Muscle of leg (tissue), 3 donors: ENCODE measurements at regions not wholly inside any gene's neighbourhood (a gene's known extent, or its start where the extent isn't known, plus 50 kb on each side); places are given as distances from the start of the nearest gene placed in this dataset.

Experiments used
- DNase-seq: peaks from one replicate; pipeline ENCODE4 v3.0.0; 2013
- H3K27ac ChIP-seq: one replicate; pipeline ENCODE4 v1.5.1; 2013; ENCODE audit warnings: mild to moderate bottlenecking, low read length, control low read depth
- H3K27me3 ChIP-seq: one replicate; pipeline ENCODE4 v1.6.1; 2013; ENCODE audit warnings: low read length; ENCODE audit not compliant: control insufficient read depth, insufficient read depth
- H3K36me3 ChIP-seq: one replicate; pipeline ENCODE4 v1.6.1; 2013; ENCODE audit warnings: low read length; ENCODE audit not compliant: control insufficient read depth, insufficient read depth
- H3K4me1 ChIP-seq: one replicate; pipeline ENCODE4 v1.6.1; 2013; ENCODE audit warnings: low read length; ENCODE audit not compliant: control insufficient read depth, insufficient read depth
- H3K4me3 ChIP-seq: one replicate; pipeline ENCODE4 v1.5.1; 2013; ENCODE audit warnings: low read length, control low read depth
- H3K9me3 ChIP-seq: replicated peaks from 2 replicates; pipeline ENCODE4 v1.6.1; 2013; ENCODE audit warnings: low read depth, low read length; ENCODE audit not compliant: control insufficient read depth
- WGBS: methylation state at CpG from one replicate; pipeline ENCODE4 v1.1.5; 2013; ENCODE audit warnings: missing lambda C conversion rate; ENCODE audit not compliant: insufficient coverage; 5-methylcytosine and 5-hydroxymethylcytosine counted together

DNA sequence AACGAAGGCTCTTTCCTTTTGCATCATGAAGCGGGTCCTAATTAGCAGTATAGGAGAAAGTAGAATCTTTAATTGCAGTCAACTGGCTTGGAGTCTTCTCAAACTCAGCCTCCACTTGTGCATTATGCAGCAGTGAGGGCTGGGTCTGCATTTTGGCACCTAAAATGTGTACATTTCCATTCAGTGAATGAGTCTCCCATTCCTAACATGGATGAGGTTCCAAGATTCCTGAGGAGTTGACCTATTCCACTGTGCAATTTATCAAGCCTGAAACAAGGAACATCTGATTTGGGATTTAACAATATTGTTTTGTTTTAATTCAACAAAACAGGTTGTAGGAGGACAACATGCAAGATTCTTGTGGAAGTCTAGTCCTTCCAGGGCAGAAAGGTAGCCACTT lies 171.8 kb upstream of the S1PR3 start:
- Histone ChIP-seq H3K27ac (no peak overlapping the region), H3K27me3 (no peaks in the 10 kb centered on the region), H3K9me3 (no peaks in the 10 kb centered on the region), H3K4me3 (no peak overlapping the region), H3K4me1 (peaks cover 18% of the 10 kb centered on the region), H3K36me3 (no peaks in the 10 kb centered on the region)
- DNase-seq, result no peak
- WGBS, result no CpG with 5 or more reads among the region's 2 CpGs

DNA sequence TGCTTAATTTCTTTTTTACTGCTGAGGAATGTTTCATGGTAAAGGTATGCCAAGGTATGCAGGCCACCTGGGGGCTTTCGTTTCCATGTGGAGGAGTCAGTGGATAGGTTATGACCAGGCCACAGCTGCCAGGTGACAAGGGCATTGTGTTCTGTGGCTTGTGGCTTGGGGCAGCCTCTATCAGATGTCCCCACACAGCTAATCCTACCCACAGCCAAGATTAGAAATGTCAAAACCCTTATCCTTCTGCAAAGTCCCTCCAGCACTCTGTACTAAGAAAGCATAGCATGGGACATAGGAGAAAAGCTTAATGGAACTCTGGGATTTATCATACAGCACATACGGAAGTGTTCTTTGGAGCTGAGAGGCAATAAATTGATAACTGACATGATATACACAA lies 171.2 kb upstream of the S1PR3 start:
- no peak overlapping the region for H3K4me3 ChIP-seq
- peaks cover 13% of the 10 kb centered on the region for H3K4me1 ChIP-seq
- H3K27ac ChIP-seq, result no peak overlapping the region
- no CpG with 5 or more reads among the region's 2 CpGs for WGBS
- no peaks in the 10 kb centered on the region for H3K36me3 ChIP-seq
- DNase-seq, result no peak
- H3K9me3 ChIP-seq, result no peaks in the 10 kb centered on the region
- no peaks in the 10 kb centered on the region for H3K27me3 ChIP-seq

GRCh38 chr9:88821033-88821745 lies 170.1 kb upstream of the S1PR3 start:
- Histone ChIP-seq H3K9me3 (no peaks in the 10 kb centered on the region), H3K36me3 (no peaks in the 10 kb centered on the region), H3K27me3 (no peaks in the 10 kb centered on the region), H3K27ac (no peak overlapping the region), H3K4me3 (no peak overlapping the region), H3K4me1 (peaks cover 12% of the 10 kb centered on the region)
- peak; percentile 62 for DNase-seq
- WGBS, result no CpG with 5 or more reads among the region's 2 CpGs

- no peak for DNase-seq
- H3K27ac ChIP-seq, result no peak overlapping the region
- no peaks in the 10 kb centered on the region for H3K27me3 ChIP-seq
Observed at GRCh38 chr9:88821746-88822106, 169.5 kb upstream of the S1PR3 start.

DNA sequence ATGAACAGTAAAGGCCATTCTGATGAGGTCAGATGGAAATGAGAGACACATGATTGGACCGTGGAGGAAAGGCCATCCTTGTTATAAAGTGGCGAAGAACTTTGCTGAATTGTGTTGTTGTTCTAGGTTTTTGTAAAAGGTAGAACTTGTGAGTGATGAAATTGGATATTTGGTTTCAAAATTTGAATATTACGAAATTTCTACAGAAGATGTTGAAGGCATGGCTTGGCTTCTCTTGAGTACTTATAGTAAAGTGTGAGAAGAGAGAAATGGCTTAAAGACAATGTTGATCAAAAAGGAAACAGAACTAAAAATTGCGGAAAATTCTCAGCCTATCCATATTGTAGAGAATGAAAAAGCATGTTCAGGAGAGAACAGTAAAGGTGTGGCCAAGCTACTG lies 166.6 kb upstream of the S1PR3 start:
- Histone ChIP-seq H3K36me3 (no peaks in the 10 kb centered on the region), H3K9me3 (no peaks in the 10 kb centered on the region), H3K27me3 (peaks cover 6% of the 10 kb centered on the region), H3K4me3 (no peak overlapping the region), H3K27ac (no peak overlapping the region), H3K4me1 (peaks cover 2% of the 10 kb centered on the region)
- 97% methylated on average over 2 of the region's 4 CpGs for WGBS
- DNase-seq, result no peak

More at GRCh38 chr9:88821746-88822106, 169.5 kb upstream of the S1PR3 start:
- Histone ChIP-seq H3K36me3 (no peaks in the 10 kb centered on the region), H3K9me3 (no peaks in the 10 kb centered on the region), H3K4me3 (no peak overlapping the region), H3K4me1 (peaks cover 12% of the 10 kb centered on the region)
- 30% methylated on average over 1 of the region's 1 CpG for WGBS

- Histone ChIP-seq H3K4me1 (peaks cover 2% of the 10 kb centered on the region), H3K36me3 (no peaks in the 10 kb centered on the region), H3K27me3 (peaks cover 6% of the 10 kb centered on the region), H3K9me3 (no peaks in the 10 kb centered on the region), H3K27ac (no peak overlapping the region), H3K4me3 (no peak overlapping the region)
- DNase-seq, result no peak
- WGBS, result 78% methylated on average over 1 of the region's 1 CpG
Observed at GRCh38 chr9:88826181-88826580, 165.1 kb upstream of the S1PR3 start.

- H3K36me3 ChIP-seq, result no peaks in the 10 kb centered on the region
- no CpG with 5 or more reads among the region's 1 CpG for WGBS
- no peak overlapping the region for H3K4me3 ChIP-seq
- H3K4me1 ChIP-seq, result peaks cover 6% of the 10 kb centered on the region
- no peak overlapping the region for H3K27ac ChIP-seq
- no peaks in the 10 kb centered on the region for H3K9me3 ChIP-seq
- peaks cover 6% of the 10 kb centered on the region for H3K27me3 ChIP-seq
- no peak for DNase-seq
Observed at GRCh38 chr9:88826771-88827181, 164.5 kb upstream of the S1PR3 start.

- Histone ChIP-seq H3K9me3 (no peaks in the 10 kb centered on the region), H3K4me3 (no peak overlapping the region), H3K36me3 (no peaks in the 10 kb centered on the region), H3K27me3 (peaks cover 6% of the 10 kb centered on the region), H3K27ac (no peak overlapping the region), H3K4me1 (peaks cover 7% of the 10 kb centered on the region)
- 65% methylated on average over 8 of the region's 8 CpGs for WGBS
- DNase-seq, result no peak
Observed at GRCh38 chr9:88828018-88828417, 163.2 kb upstream of the S1PR3 start.

DNA sequence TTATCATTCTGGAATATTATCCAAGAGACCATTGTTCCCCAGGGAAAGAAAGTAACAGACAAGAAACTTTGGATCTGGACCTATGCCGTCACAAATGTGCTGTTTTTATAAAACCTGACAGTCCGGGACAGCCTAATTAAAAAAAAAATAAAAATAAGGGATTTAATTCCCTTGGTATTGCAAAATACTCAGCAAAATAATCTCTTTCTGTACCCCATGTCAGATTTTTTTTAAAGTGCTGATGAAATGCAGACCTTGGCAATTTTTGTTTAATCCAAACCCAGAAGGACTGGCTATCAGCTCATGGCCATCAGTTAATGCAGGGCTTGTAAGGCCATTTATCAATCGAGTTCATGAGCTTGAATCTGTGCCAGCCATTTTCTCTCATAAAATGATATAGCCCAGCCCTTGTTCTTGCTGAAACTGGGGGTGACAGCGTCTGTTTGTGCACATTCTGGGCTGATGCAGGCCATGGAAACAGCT lies 162.7 kb upstream of the S1PR3 start:
- Histone ChIP-seq H3K27ac (no peak overlapping the region), H3K9me3 (no peaks in the 10 kb centered on the region), H3K27me3 (peaks cover 6% of the 10 kb centered on the region), H3K36me3 (no peaks in the 10 kb centered on the region), H3K4me1 (peaks cover 9% of the 10 kb centered on the region), H3K4me3 (no peak overlapping the region)
- no CpG with 5 or more reads among the region's 4 CpGs for WGBS
- no peak for DNase-seq

DNA sequence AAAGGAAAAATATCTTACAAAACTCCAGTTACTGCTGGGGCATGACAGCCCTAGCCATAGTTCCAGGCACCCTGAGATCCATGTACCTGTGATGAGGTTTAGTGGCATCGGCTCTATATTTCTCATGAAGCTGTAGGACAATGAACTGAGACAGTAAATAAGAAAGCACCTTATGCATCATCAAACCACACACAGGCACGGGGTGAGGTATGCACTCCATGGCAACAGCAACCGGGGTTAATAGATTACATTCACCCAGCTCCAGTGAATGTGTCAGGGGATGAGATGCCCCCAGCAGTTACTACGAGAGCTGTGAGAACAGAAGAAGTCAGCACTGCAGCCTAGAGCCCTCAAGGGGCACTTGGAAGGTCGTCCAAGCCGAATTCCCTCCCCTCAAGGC lies 162.0 kb upstream of the S1PR3 start:
- Histone ChIP-seq H3K27ac (no peak overlapping the region), H3K4me3 (no peak overlapping the region), H3K27me3 (peaks cover 6% of the 10 kb centered on the region), H3K4me1 (peaks cover 11% of the 10 kb centered on the region), H3K36me3 (no peaks in the 10 kb centered on the region), H3K9me3 (no peaks in the 10 kb centered on the region)
- WGBS, result 78% methylated on average over 4 of the region's 6 CpGs
- DNase-seq, result no peak
